ENCODE measurements at regions not wholly inside any gene's neighbourhood (a gene's known extent, or its start where the extent isn't known, plus 50 kb on each side); places are given as distances from the start of the nearest gene placed in this dataset.

DNA sequence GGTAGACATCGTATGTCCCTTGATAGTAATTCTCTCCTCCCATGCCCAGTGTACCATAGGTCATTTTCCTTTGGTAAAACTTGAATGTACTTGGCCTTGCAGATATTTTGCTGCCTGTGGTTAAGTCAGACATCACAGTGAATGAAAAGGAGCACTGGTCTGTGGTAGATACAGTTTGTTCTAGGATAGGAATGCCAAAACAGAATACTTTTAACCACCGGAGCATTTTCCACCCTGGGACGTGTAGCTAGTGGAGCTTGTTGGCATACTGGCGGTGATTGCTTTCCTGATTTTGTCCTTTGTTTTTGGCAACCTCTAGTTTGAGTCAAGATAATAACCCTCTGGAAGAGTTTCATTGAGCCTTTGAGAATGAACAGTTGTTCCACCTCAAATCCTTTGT lies 92.0 kb upstream of the BMPER start:
- Histone ChIP-seq H3K27me3 (ENCODE audit: low read depth) (no peaks in the 10 kb centered on the region), H3K27ac (no peak overlapping the region), H3K9me3 (no peaks in the 10 kb centered on the region), H3K4me3 (no peak overlapping the region), H3K4me1 (no peaks in the 10 kb centered on the region), H3K36me3 (no peaks in the 10 kb centered on the region)
- DNase-seq = no peak
- TF ChIP-seq CTCF (IDR thresholded peaks at IDR 0.05) = no peak
- no peak for ATAC-seq
- intact Hi-C loops (cut with DNase I) = no loop called here

GRCh38 chr7:33814400-33814799 lies 90.9 kb upstream of the BMPER start:
- DNase-seq (no peak), ATAC-seq (no peak)
- Histone ChIP-seq H3K36me3 (no peaks in the 10 kb centered on the region), H3K27ac (no peak overlapping the region), H3K9me3 (no peaks in the 10 kb centered on the region), H3K4me3 (no peak overlapping the region), H3K27me3 (ENCODE audit: low read depth) (no peaks in the 10 kb centered on the region), H3K4me1 (no peaks in the 10 kb centered on the region)
- no peak for TF ChIP-seq CTCF (IDR thresholded peaks at IDR 0.05)
- intact Hi-C loops (cut with DNase I) = no loop called here

- H3K4me3 ChIP-seq = no peak overlapping the region
- H3K27me3 ChIP-seq (ENCODE audit: low read depth) = no peaks in the 10 kb centered on the region
- no peak for TF ChIP-seq CTCF (IDR thresholded peaks at IDR 0.05)
- no peak for DNase-seq
- no peaks in the 10 kb centered on the region for H3K4me1 ChIP-seq
- H3K36me3 ChIP-seq = no peaks in the 10 kb centered on the region
- no peak for ATAC-seq
- H3K9me3 ChIP-seq = no peaks in the 10 kb centered on the region
- intact Hi-C loops (cut with DNase I) = no loop called here
- no peak overlapping the region for H3K27ac ChIP-seq
Observed at GRCh38 chr7:33814936-33815335, 90.4 kb upstream of the BMPER start.

DNA sequence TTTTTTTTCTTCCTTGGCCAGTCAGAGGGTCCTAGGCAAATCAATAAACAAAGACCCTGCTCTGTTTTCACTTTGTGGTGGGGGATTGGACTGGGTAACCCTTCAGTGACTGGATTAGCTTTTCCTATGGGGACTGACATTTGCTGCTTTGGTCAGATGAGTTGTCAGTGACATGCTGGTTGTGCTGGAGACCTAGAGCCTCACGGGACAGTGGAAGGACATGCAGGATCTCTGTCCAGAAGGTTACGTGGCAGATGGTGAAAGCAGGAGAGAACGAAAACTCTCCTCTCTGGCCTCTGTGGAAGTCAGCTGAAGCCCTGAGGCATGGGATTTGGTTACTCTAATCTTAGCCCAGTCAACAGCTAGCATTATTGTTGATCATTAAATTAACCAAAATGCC lies 90.0 kb upstream of the BMPER start:
- no peak overlapping the region for H3K4me3 ChIP-seq
- TF ChIP-seq CTCF (IDR thresholded peaks at IDR 0.05) = no peak
- DNase-seq (no peak), ATAC-seq (no peak)
- intact Hi-C loops (cut with DNase I) = no loop called here
- no peak overlapping the region for H3K27ac ChIP-seq
- H3K9me3 ChIP-seq = no peaks in the 10 kb centered on the region
- H3K36me3 ChIP-seq = no peaks in the 10 kb centered on the region
- no peaks in the 10 kb centered on the region for H3K4me1 ChIP-seq
- no peaks in the 10 kb centered on the region for H3K27me3 ChIP-seq (ENCODE audit: low read depth)

DNA sequence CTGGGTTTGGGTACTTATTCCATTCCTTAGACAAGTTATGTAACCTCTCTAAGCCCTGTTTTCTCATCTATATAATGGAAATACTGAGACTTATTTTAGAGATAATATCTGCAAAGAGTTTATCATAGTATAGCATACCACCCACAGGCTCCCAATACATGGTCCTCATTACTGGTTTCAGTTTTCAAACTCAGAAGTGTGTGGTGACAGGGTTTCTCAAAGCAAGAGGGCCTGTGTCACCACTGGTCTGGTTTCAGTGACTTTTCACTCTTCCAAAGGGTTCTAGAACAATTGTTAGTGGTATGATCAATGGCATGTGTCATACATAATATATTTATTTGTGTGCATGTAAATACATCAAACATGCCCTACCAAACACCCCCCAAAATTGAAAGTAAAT lies 89.2 kb upstream of the BMPER start:
- DNase-seq = no peak

More for the DNA sequence above, 89.2 kb upstream of the BMPER start:
- no peaks in the 10 kb centered on the region for H3K27me3 ChIP-seq (ENCODE audit: low read depth)
- H3K4me1 ChIP-seq = no peaks in the 10 kb centered on the region
- intact Hi-C loops (cut with DNase I) = no loop called here
- no peak overlapping the region for H3K4me3 ChIP-seq
- no peak overlapping the region for H3K27ac ChIP-seq
- no peak for ATAC-seq
- no peak for TF ChIP-seq CTCF (IDR thresholded peaks at IDR 0.05)
- no peaks in the 10 kb centered on the region for H3K36me3 ChIP-seq
- H3K9me3 ChIP-seq = no peaks in the 10 kb centered on the region
